DND-41 (cell line): ENCODE measurements at regions not wholly inside any gene's neighbourhood (a gene's known extent, or its start where the extent isn't known, plus 50 kb on each side); places are given as distances from the start of the nearest gene placed in this dataset.

Source experiments
- EZH2 ChIP-seq: IDR thresholded peaks from 3 replicates; pipeline ENCODE4 v1.6.1; 2012; ENCODE audit warnings: borderline replicate concordance, low read depth, mild to moderate bottlenecking, moderate library complexity, low read length, inconsistent platforms; ENCODE audit not compliant: severe bottlenecking
- TF ChIP-seq, protein P1 (sequence below): IDR thresholded peaks from 2 replicates; pipeline ENCODE4 v1.5.1; 2012; ENCODE audit warnings: borderline replicate concordance, low read length, moderate library complexity, mild to moderate bottlenecking; ENCODE audit not compliant: poor library complexity, severe bottlenecking; ENCODE audit errors: extremely low read depth

DNA sequence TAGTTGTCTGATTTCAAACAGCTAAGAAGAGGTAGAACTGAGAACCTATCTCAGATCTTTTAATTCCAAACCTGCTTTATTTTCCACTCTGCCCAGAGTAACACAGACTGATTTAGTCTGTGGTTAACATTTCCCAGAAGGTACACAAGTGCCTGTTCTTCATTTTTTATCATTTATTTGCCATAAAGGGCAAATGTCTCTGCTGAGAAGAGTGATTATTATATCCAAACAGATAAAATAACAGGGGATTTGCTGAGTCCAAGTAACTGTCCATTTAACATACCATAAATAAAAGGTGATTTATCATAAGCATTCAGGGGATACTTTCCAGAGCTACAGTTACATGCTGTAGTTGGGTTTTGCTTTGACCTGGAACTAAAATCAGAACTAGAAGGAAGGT, 617.7 kb downstream of the MBD2 start:
- TF ChIP-seq, protein P1, sequence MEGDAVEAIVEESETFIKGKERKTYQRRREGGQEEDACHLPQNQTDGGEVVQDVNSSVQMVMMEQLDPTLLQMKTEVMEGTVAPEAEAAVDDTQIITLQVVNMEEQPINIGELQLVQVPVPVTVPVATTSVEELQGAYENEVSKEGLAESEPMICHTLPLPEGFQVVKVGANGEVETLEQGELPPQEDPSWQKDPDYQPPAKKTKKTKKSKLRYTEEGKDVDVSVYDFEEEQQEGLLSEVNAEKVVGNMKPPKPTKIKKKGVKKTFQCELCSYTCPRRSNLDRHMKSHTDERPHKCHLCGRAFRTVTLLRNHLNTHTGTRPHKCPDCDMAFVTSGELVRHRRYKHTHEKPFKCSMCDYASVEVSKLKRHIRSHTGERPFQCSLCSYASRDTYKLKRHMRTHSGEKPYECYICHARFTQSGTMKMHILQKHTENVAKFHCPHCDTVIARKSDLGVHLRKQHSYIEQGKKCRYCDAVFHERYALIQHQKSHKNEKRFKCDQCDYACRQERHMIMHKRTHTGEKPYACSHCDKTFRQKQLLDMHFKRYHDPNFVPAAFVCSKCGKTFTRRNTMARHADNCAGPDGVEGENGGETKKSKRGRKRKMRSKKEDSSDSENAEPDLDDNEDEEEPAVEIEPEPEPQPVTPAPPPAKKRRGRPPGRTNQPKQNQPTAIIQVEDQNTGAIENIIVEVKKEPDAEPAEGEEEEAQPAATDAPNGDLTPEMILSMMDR = no peak
- TF ChIP-seq EZH2 = no peak
